GM12891 (cell line): ENCODE measurements at regions not wholly inside any gene's neighbourhood (a gene's known extent, or its start where the extent isn't known, plus 50 kb on each side); places are given as distances from the start of the nearest gene placed in this dataset.

Experiments
- PAX5 ChIP-seq: IDR thresholded peaks from 2 replicates; pipeline ENCODE4 v1.6.1; 2011; ENCODE audit warnings: low read length, moderate library complexity, mild to moderate bottlenecking; ENCODE audit not compliant: insufficient read depth, severe bottlenecking
- POLR2A ChIP-seq: IDR thresholded peaks from 2 replicates; pipeline ENCODE4 v1.6.1; 2011; ENCODE audit warnings: low read depth, low read length, control low read depth

DNA sequence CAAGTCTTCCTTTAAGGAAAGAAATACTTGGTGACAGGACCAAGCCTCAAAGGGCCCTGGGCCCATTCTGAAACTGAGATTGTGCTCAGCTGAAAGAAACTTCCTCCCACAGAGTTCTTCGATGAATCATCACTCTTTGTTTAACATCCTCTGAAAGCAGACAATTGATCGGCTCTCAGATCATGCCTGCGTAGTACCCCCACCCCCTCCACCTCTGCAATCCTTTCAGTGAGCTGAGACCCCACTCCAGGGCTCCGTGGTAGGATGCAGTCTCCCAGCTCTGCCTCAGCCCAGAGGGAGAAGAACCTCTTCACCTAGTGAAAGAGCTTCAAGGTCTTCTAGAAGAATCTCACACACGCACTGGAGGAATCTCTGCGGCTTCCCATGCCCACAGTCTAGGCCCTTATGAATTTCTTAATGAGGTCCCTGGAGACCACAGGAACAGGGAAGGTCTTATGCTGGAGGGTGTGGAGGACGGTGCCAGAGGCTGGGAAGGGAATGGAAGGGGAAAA is 104.9 kb upstream of the SOD1 start:
- no peak for TF ChIP-seq POLR2A
- no peak for TF ChIP-seq PAX5
